ENCODE measurements at regions not wholly inside any gene's neighbourhood (a gene's known extent, or its start where the extent isn't known, plus 50 kb on each side); places are given as distances from the start of the nearest gene placed in this dataset.

GRCh38 chr12:24378548-24379407 lies 429.3 kb upstream of the SOX5 start:
- no peaks in the 10 kb centered on the region for H3K36me3 Mint-ChIP-seq (ENCODE audit: low read depth)
- no peaks in the 10 kb centered on the region for H3K4me1 Mint-ChIP-seq (ENCODE audit: low read depth)
- no peak for DNase-seq (ENCODE audit: low spot score)
- no peak overlapping the region for H3K4me3 Mint-ChIP-seq
- H3K27ac Mint-ChIP-seq, result no peak overlapping the region
- H3K9me3 Mint-ChIP-seq, result peaks cover 11% of the 10 kb centered on the region
- no peaks in the 10 kb centered on the region for H3K27me3 Mint-ChIP-seq (ENCODE audit: low read depth)

DNA sequence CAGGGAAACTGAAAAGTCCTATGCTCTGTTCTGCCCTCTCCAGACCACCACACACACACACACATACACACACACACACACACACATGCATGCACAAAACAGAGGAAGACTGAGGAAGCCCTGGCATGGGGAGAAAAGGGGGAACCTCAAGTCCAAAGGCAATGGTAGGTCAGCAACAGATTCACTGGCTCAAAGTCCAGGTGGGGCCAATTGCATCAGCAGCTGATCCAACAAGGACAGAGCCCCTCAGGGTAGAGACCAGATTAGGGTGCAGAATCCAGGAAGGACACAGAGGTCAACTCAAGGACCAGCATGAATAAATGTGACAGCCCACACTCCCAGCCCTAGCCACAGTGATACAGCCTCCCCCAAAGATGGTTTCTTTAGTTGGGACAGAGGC lies 425.0 kb upstream of the SOX5 start:
- Mint-ChIP-seq H3K4me1 (ENCODE audit: low read depth) (no peaks in the 10 kb centered on the region), H3K36me3 (ENCODE audit: low read depth) (no peaks in the 10 kb centered on the region), H3K9me3 (peaks cover 4% of the 10 kb centered on the region), H3K4me3 (no peak overlapping the region), H3K27ac (no peak overlapping the region), H3K27me3 (ENCODE audit: low read depth) (no peaks in the 10 kb centered on the region)
- DNase-seq (ENCODE audit: low spot score), result no peak

DNA sequence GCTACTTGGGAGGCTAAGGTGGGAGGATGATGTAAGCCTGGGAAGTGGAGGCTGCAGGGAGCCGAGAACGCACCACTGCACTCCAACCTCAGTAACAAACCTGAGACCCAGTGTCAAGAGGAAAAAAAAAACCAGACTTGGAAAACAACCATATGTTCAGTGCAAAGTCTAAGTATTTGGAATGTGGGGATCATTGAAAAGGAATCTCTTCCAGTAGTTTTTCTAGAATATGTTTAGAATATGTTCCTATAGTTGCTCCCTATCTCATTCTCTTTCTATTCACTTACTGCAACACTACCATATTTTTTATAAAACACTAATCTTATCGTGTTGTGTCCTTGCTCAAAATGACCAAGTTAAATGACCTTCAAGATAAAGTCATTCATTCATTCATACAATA lies 423.5 kb upstream of the SOX5 start:
- no peak for DNase-seq (ENCODE audit: low spot score)
- Mint-ChIP-seq H3K27ac (no peak overlapping the region), H3K36me3 (ENCODE audit: low read depth) (no peaks in the 10 kb centered on the region), H3K9me3 (peaks cover 4% of the 10 kb centered on the region), H3K27me3 (ENCODE audit: low read depth) (no peaks in the 10 kb centered on the region), H3K4me1 (ENCODE audit: low read depth) (no peaks in the 10 kb centered on the region), H3K4me3 (no peak overlapping the region)

- H3K36me3 Mint-ChIP-seq (ENCODE audit: low read depth), result no peaks in the 10 kb centered on the region
- no peak overlapping the region for H3K4me3 Mint-ChIP-seq
- no peak overlapping the region for H3K27ac Mint-ChIP-seq
- no peaks in the 10 kb centered on the region for H3K4me1 Mint-ChIP-seq (ENCODE audit: low read depth)
- no peak for DNase-seq (ENCODE audit: low spot score)
- no peaks in the 10 kb centered on the region for H3K9me3 Mint-ChIP-seq
- H3K27me3 Mint-ChIP-seq (ENCODE audit: low read depth), result no peaks in the 10 kb centered on the region
Observed at GRCh38 chr12:24366514-24366913, 417.0 kb upstream of the SOX5 start.

GRCh38 chr12:24364921-24365320 lies 415.5 kb upstream of the SOX5 start:
- Mint-ChIP-seq H3K4me1 (ENCODE audit: low read depth) (no peaks in the 10 kb centered on the region), H3K27me3 (ENCODE audit: low read depth) (no peaks in the 10 kb centered on the region), H3K36me3 (ENCODE audit: low read depth) (no peaks in the 10 kb centered on the region), H3K27ac (no peak overlapping the region), H3K4me3 (no peak overlapping the region), H3K9me3 (no peaks in the 10 kb centered on the region)
- no peak for DNase-seq (ENCODE audit: low spot score)

GRCh38 chr12:24363177-24363754 lies 413.8 kb upstream of the SOX5 start:
- Mint-ChIP-seq H3K27ac (no peak overlapping the region), H3K4me3 (no peak overlapping the region), H3K4me1 (ENCODE audit: low read depth) (no peaks in the 10 kb centered on the region), H3K9me3 (no peaks in the 10 kb centered on the region), H3K27me3 (ENCODE audit: low read depth) (no peaks in the 10 kb centered on the region), H3K36me3 (ENCODE audit: low read depth) (no peaks in the 10 kb centered on the region)
- no peak for DNase-seq (ENCODE audit: low spot score)

DNA sequence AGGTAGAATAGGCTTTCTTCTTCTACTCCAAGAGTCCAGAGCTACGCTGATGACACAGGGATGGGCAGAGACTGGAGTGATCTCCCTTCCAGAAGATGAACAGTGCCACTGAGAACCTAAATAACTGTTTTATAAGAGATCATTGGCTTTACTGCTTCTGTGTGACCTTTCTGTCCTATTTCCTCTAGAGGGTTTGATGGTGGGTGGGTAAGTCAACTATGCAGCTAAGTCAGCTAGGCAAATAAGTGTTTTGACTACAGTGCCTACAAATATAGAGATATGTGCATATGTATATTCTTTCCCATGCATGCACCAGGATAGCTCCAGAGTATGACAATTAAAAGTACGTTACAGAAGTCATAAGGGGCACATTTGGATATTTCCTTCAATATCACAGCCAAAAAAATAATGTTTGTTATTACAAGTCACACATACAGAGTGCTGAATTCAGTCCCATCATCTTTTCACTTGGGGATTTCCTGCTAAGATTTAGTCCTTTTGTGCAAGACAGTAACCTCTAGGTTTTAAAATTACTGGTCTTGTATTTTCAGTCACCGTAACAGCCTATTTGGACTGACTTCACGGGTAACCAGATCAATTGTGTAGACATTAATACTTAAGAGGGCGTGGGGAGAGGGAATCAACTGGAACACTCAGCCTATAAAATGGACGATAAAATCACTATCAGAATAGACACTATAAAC lies 412.6 kb upstream of the SOX5 start:
- Mint-ChIP-seq H3K36me3 (ENCODE audit: low read depth) (no peaks in the 10 kb centered on the region), H3K9me3 (no peaks in the 10 kb centered on the region), H3K27me3 (ENCODE audit: low read depth) (no peaks in the 10 kb centered on the region), H3K27ac (no peak overlapping the region), H3K4me3 (no peak overlapping the region), H3K4me1 (ENCODE audit: low read depth) (no peaks in the 10 kb centered on the region)
- no peak for DNase-seq (ENCODE audit: low spot score)

- no peak for DNase-seq (ENCODE audit: low spot score)
- H3K4me1 Mint-ChIP-seq (ENCODE audit: low read depth), result no peaks in the 10 kb centered on the region
- no peaks in the 10 kb centered on the region for H3K27me3 Mint-ChIP-seq (ENCODE audit: low read depth)
- no peak overlapping the region for H3K4me3 Mint-ChIP-seq
- H3K9me3 Mint-ChIP-seq, result no peaks in the 10 kb centered on the region
- no peak overlapping the region for H3K27ac Mint-ChIP-seq
- H3K36me3 Mint-ChIP-seq (ENCODE audit: low read depth), result no peaks in the 10 kb centered on the region
Observed at GRCh38 chr12:24360907-24361306, 411.4 kb upstream of the SOX5 start.

- H3K27me3 Mint-ChIP-seq (ENCODE audit: low read depth), result no peaks in the 10 kb centered on the region
- no peak overlapping the region for H3K27ac Mint-ChIP-seq
- H3K4me3 Mint-ChIP-seq, result no peak overlapping the region
- H3K9me3 Mint-ChIP-seq, result no peaks in the 10 kb centered on the region
- H3K4me1 Mint-ChIP-seq (ENCODE audit: low read depth), result no peaks in the 10 kb centered on the region
- H3K36me3 Mint-ChIP-seq (ENCODE audit: low read depth), result no peaks in the 10 kb centered on the region
- no peak for DNase-seq (ENCODE audit: low spot score)
Observed at GRCh38 chr12:24360461-24360860, 411.0 kb upstream of the SOX5 start.

GRCh38 chr12:24360057-24360456 lies 410.6 kb upstream of the SOX5 start:
- Mint-ChIP-seq H3K27ac (no peak overlapping the region), H3K36me3 (ENCODE audit: low read depth) (no peaks in the 10 kb centered on the region), H3K4me3 (no peak overlapping the region), H3K27me3 (ENCODE audit: low read depth) (no peaks in the 10 kb centered on the region), H3K9me3 (no peaks in the 10 kb centered on the region), H3K4me1 (ENCODE audit: low read depth) (no peaks in the 10 kb centered on the region)
- DNase-seq (ENCODE audit: low spot score), result no peak

GRCh38 chr12:24359418-24359817 lies 409.9 kb upstream of the SOX5 start:
- DNase-seq (ENCODE audit: low spot score), result no peak
- Mint-ChIP-seq H3K4me1 (ENCODE audit: low read depth) (no peaks in the 10 kb centered on the region), H3K36me3 (ENCODE audit: low read depth) (no peaks in the 10 kb centered on the region), H3K27ac (no peak overlapping the region), H3K9me3 (no peaks in the 10 kb centered on the region), H3K4me3 (no peak overlapping the region), H3K27me3 (ENCODE audit: low read depth) (no peaks in the 10 kb centered on the region)

DNA sequence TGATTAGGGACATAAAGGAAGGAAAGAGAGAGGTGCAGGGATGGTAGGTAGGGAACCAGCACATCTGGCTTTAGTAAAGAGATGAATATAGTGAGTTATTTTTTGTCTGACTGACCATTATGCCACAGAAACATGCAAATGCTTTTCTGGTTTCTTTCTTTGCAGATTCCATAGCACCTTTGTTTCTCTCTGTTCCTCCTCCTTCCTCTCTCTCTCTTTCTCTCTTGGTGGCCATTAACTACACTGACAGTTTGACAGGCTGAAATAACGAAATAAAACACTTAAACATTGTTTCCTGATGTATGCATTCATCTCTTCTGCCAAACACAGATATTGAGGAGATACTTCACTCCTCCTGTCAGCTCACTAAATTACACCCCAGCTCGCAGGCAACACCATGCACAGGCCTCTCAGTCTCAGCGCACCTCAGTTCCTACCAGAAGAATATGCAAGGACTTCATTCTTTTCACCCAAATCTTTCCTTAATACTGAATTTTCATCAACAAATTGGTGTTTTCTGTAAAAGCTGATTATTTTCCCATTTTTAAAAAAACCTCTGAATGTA lies 406.9 kb upstream of the SOX5 start:
- Mint-ChIP-seq H3K27me3 (ENCODE audit: low read depth) (no peaks in the 10 kb centered on the region), H3K27ac (no peak overlapping the region), H3K9me3 (no peaks in the 10 kb centered on the region), H3K4me3 (no peak overlapping the region), H3K4me1 (ENCODE audit: low read depth) (no peaks in the 10 kb centered on the region), H3K36me3 (ENCODE audit: low read depth) (no peaks in the 10 kb centered on the region)
- DNase-seq (ENCODE audit: low spot score), result no peak

DNA sequence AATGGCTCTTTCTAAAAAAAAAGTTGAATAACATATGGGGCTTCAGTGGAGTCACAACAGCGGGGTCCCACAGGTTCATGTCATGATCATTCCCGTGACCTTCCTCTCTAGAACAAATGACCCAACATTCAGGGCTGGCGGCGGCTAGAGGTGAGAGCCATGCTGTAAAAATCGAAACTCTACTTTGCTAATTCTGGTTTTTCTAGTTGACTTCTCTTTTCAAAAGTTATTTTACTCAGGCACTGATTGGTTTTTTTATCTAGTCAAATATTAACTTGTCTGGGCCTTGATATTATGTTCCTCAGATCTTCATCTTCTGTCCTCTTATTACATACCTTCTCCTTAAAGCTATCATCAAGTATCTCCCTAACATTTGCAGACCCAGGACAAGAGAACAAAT lies 402.9 kb upstream of the SOX5 start:
- DNase-seq (ENCODE audit: low spot score), result no peak
- H3K27me3 Mint-ChIP-seq (ENCODE audit: low read depth), result no peaks in the 10 kb centered on the region
- H3K27ac Mint-ChIP-seq, result no peak overlapping the region
- no peaks in the 10 kb centered on the region for H3K4me1 Mint-ChIP-seq (ENCODE audit: low read depth)
- H3K9me3 Mint-ChIP-seq, result no peaks in the 10 kb centered on the region
- H3K36me3 Mint-ChIP-seq (ENCODE audit: low read depth), result no peaks in the 10 kb centered on the region
- no peak overlapping the region for H3K4me3 Mint-ChIP-seq
